Islet of Langerhans (tissue), 1 donor: ENCODE measurements at regions not wholly inside any gene's neighbourhood (a gene's known extent, or its start where the extent isn't known, plus 50 kb on each side); places are given as distances from the start of the nearest gene placed in this dataset.
"Not testable (repeated sequence)": the region's sequence is repeated elsewhere in the genome, so short reads cannot be mapped to it uniquely, and the experiment has no call there.

Experiments
- FAIRE-seq: peaks from one replicate; lab custom pipeline; 2011; peaks lifted over from hg19 to GRCh38; lab: Jason Lieb, UNC

DNA sequence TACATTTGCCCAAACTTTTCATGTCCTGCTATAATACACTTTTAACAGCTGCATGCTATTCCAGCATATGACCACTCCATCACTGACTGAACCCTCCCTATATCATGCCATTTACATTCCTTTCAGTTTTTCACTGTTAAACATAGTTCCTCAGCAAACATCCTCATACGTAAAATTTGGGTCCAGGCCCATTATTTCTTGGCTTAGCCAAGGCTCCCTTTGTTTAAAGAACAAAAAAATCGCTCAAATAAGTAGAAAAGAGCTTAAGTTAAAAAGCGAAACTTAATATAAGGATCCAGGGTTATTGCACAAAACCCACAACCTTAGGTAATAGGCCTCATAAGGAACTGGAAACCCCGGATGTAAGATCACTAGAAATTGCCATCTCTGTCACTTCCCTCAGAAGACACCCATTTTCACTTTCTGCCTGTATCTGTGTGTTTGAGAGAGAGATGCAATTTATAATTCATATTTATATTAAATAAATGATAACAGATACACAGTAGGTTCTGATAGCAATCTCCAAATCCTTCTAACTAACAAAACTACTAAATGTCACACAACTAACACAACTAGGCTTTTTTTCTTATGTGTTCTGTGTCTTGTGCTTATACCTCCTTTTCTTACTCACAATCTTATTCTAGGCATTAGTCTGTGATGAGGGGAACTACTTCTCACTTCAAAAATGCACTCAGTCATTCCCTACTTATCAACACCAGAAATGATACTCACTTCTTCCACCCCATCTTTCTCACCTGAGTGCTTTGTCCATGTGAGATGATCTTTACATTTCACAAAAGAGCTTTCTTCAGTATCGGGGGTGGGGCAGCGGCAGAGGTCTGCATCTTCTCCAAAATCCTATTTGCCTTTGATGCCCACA is 59.9 kb upstream of the FAM241A start:
- no peak for FAIRE-seq

DNA sequence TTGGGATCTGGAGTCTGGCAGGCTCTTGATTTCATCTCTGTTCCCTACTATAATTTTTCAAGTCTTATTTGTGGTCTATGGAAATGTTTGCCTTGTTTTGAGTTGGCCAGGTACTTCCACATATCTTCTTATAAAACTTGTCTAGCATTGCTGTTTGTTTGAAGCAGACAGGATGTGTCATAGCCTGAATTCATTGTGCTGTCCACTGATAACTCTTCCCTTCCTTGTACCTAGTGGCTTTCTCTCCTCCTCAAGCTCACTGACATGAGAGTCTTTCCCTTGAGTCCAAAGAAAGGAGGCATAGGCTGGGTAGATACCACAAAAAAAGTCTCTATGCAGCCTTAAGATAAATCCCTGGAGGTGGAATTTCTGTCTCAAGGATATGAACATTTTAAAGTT is 59.2 kb upstream of the FAM241A start:
- FAIRE-seq: no peak

DNA sequence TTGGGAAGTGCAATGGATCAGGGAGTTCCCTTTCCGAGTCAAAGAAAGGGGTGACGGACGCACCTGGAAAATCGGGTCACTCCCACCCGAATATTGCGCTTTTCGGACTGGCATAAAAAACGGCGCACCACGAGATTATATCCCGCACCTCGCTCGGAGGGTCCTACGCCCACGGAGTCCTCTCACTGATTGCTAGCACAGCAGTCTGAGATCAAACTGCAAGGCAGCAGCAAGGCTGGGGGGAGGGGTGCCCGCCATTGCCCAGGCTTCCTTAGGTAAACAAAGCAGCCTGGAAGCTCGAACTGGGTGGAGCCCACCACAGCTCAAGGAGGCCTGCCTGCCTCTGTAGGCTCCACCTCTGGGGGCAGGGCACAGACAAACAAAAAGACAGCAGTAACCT is 58.6 kb upstream of the FAM241A start:
- FAIRE-seq: not testable (repeated sequence)

DNA sequence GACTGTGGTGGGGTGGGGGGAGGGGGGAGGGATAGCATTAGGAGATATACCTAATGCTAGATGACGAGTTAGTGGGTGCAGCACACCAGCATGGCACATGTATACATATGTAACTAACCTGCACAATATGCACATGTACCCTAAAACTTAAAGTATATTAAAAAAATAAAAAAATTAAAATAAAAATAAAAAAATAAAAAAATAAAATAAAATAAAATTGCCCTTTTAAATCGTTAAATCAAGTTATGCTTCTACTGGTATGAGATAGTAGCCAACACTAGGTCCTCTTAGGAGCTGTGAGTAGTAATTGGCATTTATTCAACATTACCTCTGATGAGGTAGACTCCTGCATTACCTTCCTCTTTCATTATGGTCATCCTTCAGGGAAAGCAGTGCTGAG is 52.9 kb upstream of the FAM241A start:
- FAIRE-seq: not testable (repeated sequence)

DNA sequence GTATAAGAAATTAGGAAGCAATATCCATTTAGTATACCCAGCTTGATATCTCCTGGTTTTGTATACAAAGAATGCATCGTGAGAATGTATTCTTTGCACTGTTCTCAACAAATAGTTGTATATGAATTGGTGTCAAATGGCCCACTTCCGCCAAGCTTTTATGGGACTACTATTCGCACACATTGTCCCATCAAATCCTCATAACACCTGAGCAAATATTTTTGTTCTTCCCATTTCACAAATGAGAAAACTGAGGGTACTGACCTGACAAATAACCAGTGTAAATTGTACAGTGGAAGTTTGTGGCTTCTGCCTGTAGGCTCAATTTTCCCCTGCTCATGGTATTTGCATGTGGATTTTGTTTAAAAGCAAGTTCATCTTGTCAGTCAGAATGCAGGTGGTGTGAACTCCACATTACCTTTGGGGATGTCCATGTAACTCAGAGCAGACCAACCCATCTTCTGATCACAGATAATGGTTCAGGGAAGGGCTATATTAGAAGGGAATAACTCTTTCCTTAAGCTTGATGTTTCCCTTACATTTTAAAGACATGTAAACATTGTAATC is 51.5 kb upstream of the FAM241A start:
- no peak for FAIRE-seq

DNA sequence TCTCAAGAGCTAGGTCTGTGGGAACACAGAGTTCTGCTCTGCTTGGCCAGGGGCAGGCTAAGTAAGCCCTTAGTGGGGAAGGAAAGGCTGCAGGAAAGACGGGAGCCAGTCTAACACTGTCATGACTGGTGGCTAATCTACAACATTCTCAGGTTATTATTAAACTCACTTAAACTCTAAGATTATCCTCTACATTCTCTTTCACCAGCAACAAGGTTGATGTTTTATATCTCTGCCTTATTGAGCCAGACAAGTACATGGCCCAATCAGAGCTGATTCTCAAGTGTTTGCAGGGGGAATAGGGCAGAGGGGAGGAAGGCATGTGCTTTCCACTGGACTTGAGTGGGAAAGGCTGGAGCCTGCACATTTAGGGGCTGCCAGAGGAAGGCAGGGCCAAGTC is 50.9 kb upstream of the FAM241A start:
- no peak for FAIRE-seq
